IMR-90 (cell line): ENCODE measurements at regions not wholly inside any gene's neighbourhood (a gene's known extent, or its start where the extent isn't known, plus 50 kb on each side); places are given as distances from the start of the nearest gene placed in this dataset.

Experiments
- BHLHE40 ChIP-seq: fragments of 150-350 bp; IDR thresholded peaks from 2 replicates; pipeline ENCODE4 v1.6.1; 2016; ENCODE audit warnings: mild to moderate bottlenecking, low read depth, low read length
- CEBPB ChIP-seq: IDR thresholded peaks from 2 replicates; pipeline ENCODE4 v1.6.1; 2012; ENCODE audit warnings: low read depth, low read length, improper control_type of control experiment
- CHD1 ChIP-seq: IDR thresholded peaks from 2 replicates; pipeline ENCODE4 v1.6.1; 2012; ENCODE audit warnings: low read depth, low read length, improper control_type of control experiment
- FOS ChIP-seq: fragments of 150-350 bp; IDR thresholded peaks from 2 replicates; pipeline ENCODE4 v1.6.1; 2016; ENCODE audit warnings: low read depth, low read length
- POLR2A ChIP-seq: IDR thresholded peaks from 2 replicates; pipeline ENCODE4 v1.6.1; 2012; ENCODE audit warnings: mild to moderate bottlenecking, low read depth, low read length
- RAD21 ChIP-seq: IDR thresholded peaks from 2 replicates; pipeline ENCODE4 v1.6.1; 2012; ENCODE audit warnings: low read length, improper control_type of control experiment
- RCOR1 ChIP-seq: IDR thresholded peaks from 2 replicates; pipeline ENCODE4 v1.6.1; 2012; ENCODE audit warnings: mild to moderate bottlenecking, low read length, improper control_type of control experiment; ENCODE audit not compliant: insufficient replicate concordance
- RFX5 ChIP-seq: IDR thresholded peaks from 2 replicates; pipeline ENCODE4 v1.8.0; 2012; ENCODE audit warnings: low read depth, mild to moderate bottlenecking, low read length, moderate library complexity
- SMC3 ChIP-seq: fragments of 150-350 bp; IDR thresholded peaks from 2 replicates; pipeline ENCODE4 v1.6.1; 2016; ENCODE audit warnings: low read depth, mild to moderate bottlenecking, antibody characterized with exemption, low read length, moderate library complexity
- USF2 ChIP-seq: fragments of 150-350 bp; IDR thresholded peaks from 2 replicates; pipeline ENCODE4 v1.6.1; 2017; ENCODE audit warnings: mild to moderate bottlenecking, antibody characterized with exemption, low read length, low read depth
- TF ChIP-seq, protein P1 (sequence below): conservative IDR thresholded peaks from 2 replicates; pipeline ENCODE4 v1.5.1; 2012; ENCODE audit warnings: mild to moderate bottlenecking, low read depth, low read length, improper control_type of control experiment

GRCh38 chr14:34177466-34177865 lies 226.6 kb upstream of the EGLN3 start:
- TF ChIP-seq, protein P1, sequence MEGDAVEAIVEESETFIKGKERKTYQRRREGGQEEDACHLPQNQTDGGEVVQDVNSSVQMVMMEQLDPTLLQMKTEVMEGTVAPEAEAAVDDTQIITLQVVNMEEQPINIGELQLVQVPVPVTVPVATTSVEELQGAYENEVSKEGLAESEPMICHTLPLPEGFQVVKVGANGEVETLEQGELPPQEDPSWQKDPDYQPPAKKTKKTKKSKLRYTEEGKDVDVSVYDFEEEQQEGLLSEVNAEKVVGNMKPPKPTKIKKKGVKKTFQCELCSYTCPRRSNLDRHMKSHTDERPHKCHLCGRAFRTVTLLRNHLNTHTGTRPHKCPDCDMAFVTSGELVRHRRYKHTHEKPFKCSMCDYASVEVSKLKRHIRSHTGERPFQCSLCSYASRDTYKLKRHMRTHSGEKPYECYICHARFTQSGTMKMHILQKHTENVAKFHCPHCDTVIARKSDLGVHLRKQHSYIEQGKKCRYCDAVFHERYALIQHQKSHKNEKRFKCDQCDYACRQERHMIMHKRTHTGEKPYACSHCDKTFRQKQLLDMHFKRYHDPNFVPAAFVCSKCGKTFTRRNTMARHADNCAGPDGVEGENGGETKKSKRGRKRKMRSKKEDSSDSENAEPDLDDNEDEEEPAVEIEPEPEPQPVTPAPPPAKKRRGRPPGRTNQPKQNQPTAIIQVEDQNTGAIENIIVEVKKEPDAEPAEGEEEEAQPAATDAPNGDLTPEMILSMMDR = no peak
- TF ChIP-seq BHLHE40 (no peak), POLR2A (no peak), FOS (no peak), USF2 (no peak), CHD1 (no peak), SMC3 (no peak), RAD21 (no peak), RFX5 (no peak), RCOR1 (no peak), CEBPB (no peak)
